ENCODE measurements at regions not wholly inside any gene's neighbourhood (a gene's known extent, or its start where the extent isn't known, plus 50 kb on each side); places are given as distances from the start of the nearest gene placed in this dataset.

DNA sequence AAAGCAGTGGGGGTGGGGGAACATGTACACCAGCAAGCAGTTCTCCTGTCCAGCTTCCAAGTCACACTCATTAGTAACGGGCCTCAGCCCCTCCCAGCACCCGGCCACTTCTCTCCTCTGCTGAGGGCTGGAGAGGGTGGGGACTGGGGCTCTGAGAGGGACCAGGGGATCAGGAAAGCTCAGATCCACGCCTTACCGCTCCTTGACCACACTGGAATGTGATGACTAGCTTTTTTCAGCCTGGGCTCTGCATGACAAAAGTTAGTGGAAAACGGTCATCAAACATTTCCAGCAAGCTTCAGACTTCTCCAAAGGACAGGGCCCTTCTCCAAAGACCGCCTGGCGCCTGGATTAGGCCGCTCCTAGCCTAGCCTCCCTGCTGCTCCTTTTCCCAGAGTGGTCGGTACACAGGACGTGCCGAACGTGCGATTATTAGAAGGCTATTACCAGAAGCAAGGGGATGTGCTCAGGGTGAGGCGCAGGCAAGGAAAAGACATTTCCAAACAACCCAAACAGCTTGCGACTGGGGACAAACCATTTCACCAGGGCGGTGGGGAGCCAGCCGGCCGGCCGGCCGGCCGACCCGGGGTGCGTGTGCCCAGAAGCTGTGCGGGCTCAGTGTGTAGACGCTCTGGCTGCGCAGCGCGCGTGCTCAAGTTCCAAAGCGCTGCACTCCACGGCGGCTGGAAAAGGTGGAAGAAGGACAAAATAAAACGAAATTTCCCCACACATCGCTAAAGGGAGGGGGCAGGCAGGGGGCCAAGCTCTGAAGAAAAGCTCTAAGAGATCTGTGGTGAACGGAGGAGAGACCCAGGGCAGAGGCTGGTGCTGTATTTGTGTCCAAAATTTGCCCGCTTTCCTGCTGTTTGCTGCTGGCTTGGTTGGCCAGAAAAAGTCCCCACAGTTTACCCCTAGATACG lies 51.0 kb upstream of the SSR3 start (continued):
- TF ChIP-seq JAZF1 (CRISPR knock-in tag; IDR thresholded peaks at IDR 0.05) (no peak), ESRRA (CRISPR knock-in tag; IDR thresholded peaks at IDR 0.05; ENCODE audit: borderline replicate concordance) (no peak), SMAD3 (CRISPR knock-in tag; IDR thresholded peaks at IDR 0.05; ENCODE audit: borderline replicate concordance) (no peak)
- TF ChIP-seq, protein P1, sequence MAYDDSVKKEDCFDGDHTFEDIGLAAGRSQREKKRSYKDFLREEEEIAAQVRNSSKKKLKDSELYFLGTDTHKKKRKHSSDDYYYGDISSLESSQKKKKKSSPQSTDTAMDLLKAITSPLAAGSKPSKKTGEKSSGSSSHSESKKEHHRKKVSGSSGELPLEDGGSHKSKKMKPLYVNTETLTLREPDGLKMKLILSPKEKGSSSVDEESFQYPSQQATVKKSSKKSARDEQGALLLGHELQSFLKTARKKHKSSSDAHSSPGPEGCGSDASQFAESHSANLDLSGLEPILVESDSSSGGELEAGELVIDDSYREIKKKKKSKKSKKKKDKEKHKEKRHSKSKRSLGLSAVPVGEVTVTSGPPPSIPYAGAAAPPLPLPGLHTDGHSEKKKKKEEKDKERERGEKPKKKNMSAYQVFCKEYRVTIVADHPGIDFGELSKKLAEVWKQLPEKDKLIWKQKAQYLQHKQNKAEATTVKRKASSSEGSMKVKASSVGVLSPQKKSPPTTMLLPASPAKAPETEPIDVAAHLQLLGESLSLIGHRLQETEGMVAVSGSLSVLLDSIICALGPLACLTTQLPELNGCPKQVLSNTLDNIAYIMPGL (CRISPR knock-in tag; IDR thresholded peaks at IDR 0.05), result no peak

DNA sequence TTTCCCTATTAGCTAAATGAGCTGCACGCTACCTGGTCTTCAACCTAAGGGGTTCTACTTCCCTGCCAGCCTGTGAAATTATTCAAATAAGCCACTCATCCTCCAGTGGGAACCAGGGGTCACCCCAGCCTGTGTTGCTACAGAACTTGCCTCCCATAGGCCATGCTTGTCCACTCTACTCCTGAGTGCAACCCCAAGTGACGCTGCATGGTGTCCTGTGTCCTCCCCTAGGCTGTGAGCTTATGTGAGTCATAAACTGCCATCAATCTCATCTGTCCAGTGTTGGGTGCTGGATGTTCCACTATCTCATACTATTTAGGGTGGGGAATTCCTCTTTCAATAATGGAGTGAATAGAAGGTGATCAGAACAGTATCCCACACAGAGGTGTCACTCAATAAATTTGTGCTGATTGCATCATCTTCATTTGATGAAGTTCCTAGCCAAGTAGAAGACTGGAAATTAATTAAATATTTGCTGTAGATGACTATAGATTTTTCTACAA lies 49.8 kb upstream of the SSR3 start:
- Mint-ChIP-seq H3K27me3 (ENCODE audit: low read depth) (peaks cover 8% of the 10 kb centered on the region), H3K4me1 (peaks cover 24% of the 10 kb centered on the region), H3K4me3 (no peak overlapping the region), H3K9me3 (no peaks in the 10 kb centered on the region), H3K36me3 (no peaks in the 10 kb centered on the region), H3K27ac (no peak overlapping the region)
- ATAC-seq, result no peak
- ChIA-PET POLR2A (no interaction called here), CTCF (no interaction called here)
- TF ChIP-seq GTF2I (CRISPR knock-in tag; conservative IDR thresholded peaks at IDR 0.05) (no peak), GABPB1 (CRISPR knock-in tag; IDR thresholded peaks at IDR 0.05) (no peak), ZNF219 (CRISPR knock-in tag; IDR thresholded peaks at IDR 0.05; ENCODE audit: borderline replicate concordance) (no peak)
- TF ChIP-seq, protein P2, sequence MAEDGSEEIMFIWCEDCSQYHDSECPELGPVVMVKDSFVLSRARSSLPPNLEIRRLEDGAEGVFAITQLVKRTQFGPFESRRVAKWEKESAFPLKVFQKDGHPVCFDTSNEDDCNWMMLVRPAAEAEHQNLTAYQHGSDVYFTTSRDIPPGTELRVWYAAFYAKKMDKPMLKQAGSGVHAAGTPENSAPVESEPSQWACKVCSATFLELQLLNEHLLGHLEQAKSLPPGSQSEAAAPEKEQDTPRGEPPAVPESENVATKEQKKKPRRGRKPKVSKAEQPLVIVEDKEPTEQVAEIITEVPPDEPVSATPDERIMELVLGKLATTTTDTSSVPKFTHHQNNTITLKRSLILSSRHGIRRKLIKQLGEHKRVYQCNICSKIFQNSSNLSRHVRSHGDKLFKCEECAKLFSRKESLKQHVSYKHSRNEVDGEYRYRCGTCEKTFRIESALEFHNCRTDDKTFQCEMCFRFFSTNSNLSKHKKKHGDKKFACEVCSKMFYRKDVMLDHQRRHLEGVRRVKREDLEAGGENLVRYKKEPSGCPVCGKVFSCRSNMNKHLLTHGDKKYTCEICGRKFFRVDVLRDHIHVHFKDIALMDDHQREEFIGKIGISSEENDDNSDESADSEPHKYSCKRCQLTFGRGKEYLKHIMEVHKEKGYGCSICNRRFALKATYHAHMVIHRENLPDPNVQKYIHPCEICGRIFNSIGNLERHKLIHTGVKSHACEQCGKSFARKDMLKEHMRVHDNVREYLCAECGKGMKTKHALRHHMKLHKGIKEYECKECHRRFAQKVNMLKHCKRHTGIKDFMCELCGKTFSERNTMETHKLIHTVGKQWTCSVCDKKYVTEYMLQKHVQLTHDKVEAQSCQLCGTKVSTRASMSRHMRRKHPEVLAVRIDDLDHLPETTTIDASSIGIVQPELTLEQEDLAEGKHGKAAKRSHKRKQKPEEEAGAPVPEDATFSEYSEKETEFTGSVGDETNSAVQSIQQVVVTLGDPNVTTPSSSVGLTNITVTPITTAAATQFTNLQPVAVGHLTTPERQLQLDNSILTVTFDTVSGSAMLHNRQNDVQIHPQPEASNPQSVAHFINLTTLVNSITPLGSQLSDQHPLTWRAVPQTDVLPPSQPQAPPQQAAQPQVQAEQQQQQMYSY (CRISPR knock-in tag; IDR thresholded peaks at IDR 0.05), result no peak
- DNase-seq (ENCODE audit: low spot score), result no peak

Data from WTC11 (cell line).